ENCODE measurements at regions not wholly inside any gene's neighbourhood (a gene's known extent, or its start where the extent isn't known, plus 50 kb on each side); places are given as distances from the start of the nearest gene placed in this dataset.
A peak's percentile ranks its signal among the peaks of the same experiment; 100 is the strongest.

DNA sequence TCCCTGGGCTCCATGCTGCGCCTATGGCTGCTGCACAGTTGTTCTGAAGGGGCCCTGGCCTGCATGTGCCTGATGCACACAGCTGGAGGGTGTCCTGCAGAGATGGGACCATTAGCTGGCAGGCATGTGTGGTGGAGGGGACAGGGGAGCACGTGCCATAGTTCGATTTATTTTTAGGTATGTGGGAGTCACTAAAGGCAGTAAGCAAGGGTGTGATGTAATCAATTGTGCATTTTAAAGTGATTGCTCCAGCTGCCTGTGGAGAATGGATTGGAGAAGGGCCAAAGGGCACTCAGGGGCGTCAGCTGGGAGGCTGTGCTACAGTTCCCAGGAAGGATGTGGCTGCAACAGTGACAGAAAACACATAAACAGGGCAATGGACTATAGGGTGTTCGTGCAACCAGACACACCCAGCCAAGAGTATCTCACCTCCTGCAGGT, 205.1 kb downstream of the ARL4C start:
- TF ChIP-seq, protein P1, sequence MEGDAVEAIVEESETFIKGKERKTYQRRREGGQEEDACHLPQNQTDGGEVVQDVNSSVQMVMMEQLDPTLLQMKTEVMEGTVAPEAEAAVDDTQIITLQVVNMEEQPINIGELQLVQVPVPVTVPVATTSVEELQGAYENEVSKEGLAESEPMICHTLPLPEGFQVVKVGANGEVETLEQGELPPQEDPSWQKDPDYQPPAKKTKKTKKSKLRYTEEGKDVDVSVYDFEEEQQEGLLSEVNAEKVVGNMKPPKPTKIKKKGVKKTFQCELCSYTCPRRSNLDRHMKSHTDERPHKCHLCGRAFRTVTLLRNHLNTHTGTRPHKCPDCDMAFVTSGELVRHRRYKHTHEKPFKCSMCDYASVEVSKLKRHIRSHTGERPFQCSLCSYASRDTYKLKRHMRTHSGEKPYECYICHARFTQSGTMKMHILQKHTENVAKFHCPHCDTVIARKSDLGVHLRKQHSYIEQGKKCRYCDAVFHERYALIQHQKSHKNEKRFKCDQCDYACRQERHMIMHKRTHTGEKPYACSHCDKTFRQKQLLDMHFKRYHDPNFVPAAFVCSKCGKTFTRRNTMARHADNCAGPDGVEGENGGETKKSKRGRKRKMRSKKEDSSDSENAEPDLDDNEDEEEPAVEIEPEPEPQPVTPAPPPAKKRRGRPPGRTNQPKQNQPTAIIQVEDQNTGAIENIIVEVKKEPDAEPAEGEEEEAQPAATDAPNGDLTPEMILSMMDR (IDR thresholded peaks at IDR 0.05; ENCODE audit: extremely low read depth in 1 of 2, insufficient read depth in 1 of 2, low read depth in 1 of 2, low read length in 2 of 2) = no peak
- TF ChIP-seq MYC (IDR thresholded peaks at IDR 0.05; ENCODE audit: low read depth, low read length) (no peak), POLR2A (IDR thresholded peaks at IDR 0.05; ENCODE audit: low read depth, low read length) (no peak)
- TF ChIP-seq, protein P2, sequence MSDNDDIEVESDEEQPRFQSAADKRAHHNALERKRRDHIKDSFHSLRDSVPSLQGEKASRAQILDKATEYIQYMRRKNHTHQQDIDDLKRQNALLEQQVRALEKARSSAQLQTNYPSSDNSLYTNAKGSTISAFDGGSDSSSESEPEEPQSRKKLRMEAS (IDR thresholded peaks at IDR 0.05; ENCODE audit: insufficient read depth, insufficient read length) = peak; percentile 66
